Fibroblast of lung (primary cell): ENCODE measurements at regions not wholly inside any gene's neighbourhood (a gene's known extent, or its start where the extent isn't known, plus 50 kb on each side); places are given as distances from the start of the nearest gene placed in this dataset.
A peak's percentile ranks its signal among the peaks of the same experiment; 100 is the strongest.

Experiments used
- DNase-seq, 2 donors: peaks; one replicate each; pipeline versions ENCODE4 v3.0.0 to v3.0.0-alpha.2; 2010; ENCODE audit warnings: low read depth in 2 of 2
- H2AFZ ChIP-seq: 2 replicates; pipeline ENCODE4 v1.5.1; 2012; ENCODE audit warnings: low read length, control low read depth, inconsistent platforms
- H3K27ac ChIP-seq: 2 replicates; pipeline ENCODE4 v1.5.1; 2011; ENCODE audit warnings: low read length, control low read depth; ENCODE audit not compliant: insufficient read depth
- H3K27me3 ChIP-seq: 2 replicates; pipeline ENCODE4 v1.5.1; 2011; ENCODE audit warnings: mild to moderate bottlenecking, low read length; ENCODE audit not compliant: control insufficient read depth, insufficient read depth
- H3K36me3 ChIP-seq: 2 replicates; pipeline ENCODE4 v1.5.1; 2011; ENCODE audit warnings: low read length; ENCODE audit not compliant: control insufficient read depth, insufficient read depth
- H3K4me1 ChIP-seq: 2 replicates; pipeline ENCODE4 v1.5.1; 2011; ENCODE audit warnings: low read length; ENCODE audit not compliant: control insufficient read depth, insufficient read depth; ENCODE audit errors: extremely low read depth
- H3K4me2 ChIP-seq: 2 replicates; pipeline ENCODE4 v1.5.1; 2011; ENCODE audit warnings: low read length, control low read depth; ENCODE audit not compliant: insufficient read depth; ENCODE audit errors: extremely low read depth
- H3K4me3 ChIP-seq, 4 experiments: fragments of 200-600 bp in 1 of 4; sonication (generic) in 1 of 4; replicated peaks in 1 of 4; 2 replicates each; pipeline ENCODE4 v1.5.1; 2011 to 2016; ENCODE audit warnings: low read length in 4 of 4, low read depth in 3 of 4, mild to moderate bottlenecking in 3 of 4, control low read depth in 2 of 4, inconsistent platforms in 1 of 4, mixed read lengths in 1 of 4; ENCODE audit not compliant: insufficient read depth in 1 of 4; ENCODE audit errors: control extremely low read depth in 1 of 4
- H3K79me2 ChIP-seq: 2 replicates; pipeline ENCODE4 v1.5.1; 2012; ENCODE audit warnings: mild to moderate bottlenecking, low read length, inconsistent platforms; ENCODE audit not compliant: control insufficient read depth, insufficient read depth
- H3K9ac ChIP-seq: 2 replicates; pipeline ENCODE4 v1.5.1; 2011; ENCODE audit warnings: mild to moderate bottlenecking, low read length, control low read depth; ENCODE audit not compliant: insufficient read depth
- H3K9me3 ChIP-seq: 2 replicates; pipeline ENCODE4 v1.5.1; 2012; ENCODE audit warnings: low read depth, low read length; ENCODE audit not compliant: control insufficient read depth, insufficient read depth
- H4K20me1 ChIP-seq: 2 replicates; pipeline ENCODE4 v1.5.1; 2011; ENCODE audit warnings: low read length; ENCODE audit not compliant: control insufficient read depth, insufficient read depth; ENCODE audit errors: extremely low read depth
- EZH2 ChIP-seq: IDR thresholded peaks from 2 replicates; pipeline ENCODE4 v1.5.1; 2012; ENCODE audit warnings: low read length, control low read depth, mild to moderate bottlenecking; ENCODE audit errors: missing control alignments
- TF ChIP-seq, protein P1 (sequence below), 2 donors: IDR thresholded peaks in 1 of 2; conservative IDR thresholded peaks in 1 of 2; 1 replicate in 1 of 2; 2 replicates in 1 of 2; pipeline ENCODE4 v1.5.1; 2011 to 2012; ENCODE audit warnings: low read length in 2 of 2, control low read depth in 1 of 2, inconsistent platforms in 1 of 2, low read depth in 1 of 2, mild to moderate bottlenecking in 1 of 2

DNA sequence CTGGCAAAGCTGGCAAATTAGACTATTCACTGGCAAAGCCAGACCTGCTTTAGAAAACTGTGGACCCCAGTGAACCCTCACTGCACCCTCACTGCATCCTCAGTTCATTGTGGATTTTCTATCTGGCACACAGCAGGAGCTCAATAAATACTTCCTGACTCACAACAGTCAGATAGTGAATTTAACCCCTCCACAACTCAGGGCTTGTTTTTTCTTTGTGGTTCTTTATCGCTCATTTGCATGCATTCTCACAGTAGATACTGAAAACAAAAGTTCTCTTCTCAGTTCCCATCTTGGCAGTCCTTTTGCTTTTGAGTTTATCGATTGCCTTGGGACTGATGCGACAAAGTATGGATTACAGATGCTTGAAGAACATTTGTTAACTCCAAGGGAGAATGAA, 99.8 kb downstream of the ACTL7B start:
- Histone ChIP-seq H3K4me3 (no peak overlapping the region), H3K27ac (no peak overlapping the region), H2AFZ (no peak overlapping the region), H3K9ac (no peak overlapping the region), H3K27me3 (no peaks in the 10 kb centered on the region), H3K36me3 (no peaks in the 10 kb centered on the region), H3K79me2 (no peaks in the 10 kb centered on the region), H3K9me3 (no peaks in the 10 kb centered on the region), H4K20me1 (no peaks in the 10 kb centered on the region), H3K4me2 (no peak overlapping the region), H3K4me1 (no peaks in the 10 kb centered on the region)
- DNase-seq = no peak
- no peak for TF ChIP-seq EZH2
- TF ChIP-seq, protein P1, sequence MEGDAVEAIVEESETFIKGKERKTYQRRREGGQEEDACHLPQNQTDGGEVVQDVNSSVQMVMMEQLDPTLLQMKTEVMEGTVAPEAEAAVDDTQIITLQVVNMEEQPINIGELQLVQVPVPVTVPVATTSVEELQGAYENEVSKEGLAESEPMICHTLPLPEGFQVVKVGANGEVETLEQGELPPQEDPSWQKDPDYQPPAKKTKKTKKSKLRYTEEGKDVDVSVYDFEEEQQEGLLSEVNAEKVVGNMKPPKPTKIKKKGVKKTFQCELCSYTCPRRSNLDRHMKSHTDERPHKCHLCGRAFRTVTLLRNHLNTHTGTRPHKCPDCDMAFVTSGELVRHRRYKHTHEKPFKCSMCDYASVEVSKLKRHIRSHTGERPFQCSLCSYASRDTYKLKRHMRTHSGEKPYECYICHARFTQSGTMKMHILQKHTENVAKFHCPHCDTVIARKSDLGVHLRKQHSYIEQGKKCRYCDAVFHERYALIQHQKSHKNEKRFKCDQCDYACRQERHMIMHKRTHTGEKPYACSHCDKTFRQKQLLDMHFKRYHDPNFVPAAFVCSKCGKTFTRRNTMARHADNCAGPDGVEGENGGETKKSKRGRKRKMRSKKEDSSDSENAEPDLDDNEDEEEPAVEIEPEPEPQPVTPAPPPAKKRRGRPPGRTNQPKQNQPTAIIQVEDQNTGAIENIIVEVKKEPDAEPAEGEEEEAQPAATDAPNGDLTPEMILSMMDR (conservative IDR thresholded peaks at IDR 0.05 in 1 of 2, IDR thresholded peaks at IDR 0.05 in 1 of 2; ENCODE audit: low read depth in 1 of 2, low read length in 2 of 2) = no peak

DNA sequence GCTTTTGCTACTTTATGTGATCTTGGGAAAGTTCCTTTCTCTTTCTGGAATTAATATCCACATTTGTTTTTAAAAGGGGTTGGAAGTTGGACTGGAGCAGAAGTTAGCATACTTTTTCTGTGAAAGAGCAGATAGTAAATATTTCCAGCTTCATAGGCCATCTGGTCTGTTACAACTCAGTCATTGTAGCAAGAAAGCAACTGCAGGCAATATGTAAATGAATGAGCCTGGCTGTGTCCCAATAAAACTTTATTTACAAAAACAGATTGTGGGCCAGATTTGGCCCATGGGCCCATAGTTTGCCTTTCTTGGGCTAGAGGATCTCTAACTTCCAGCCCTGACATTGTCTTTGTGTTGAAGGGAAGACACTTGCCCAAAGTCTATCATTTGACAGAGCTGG, 104.4 kb downstream of the ACTL7B start:
- H3K4me1 ChIP-seq = no peaks in the 10 kb centered on the region
- no peak for TF ChIP-seq EZH2
- TF ChIP-seq, protein P1 (conservative IDR thresholded peaks at IDR 0.05 in 1 of 2, IDR thresholded peaks at IDR 0.05 in 1 of 2; ENCODE audit: low read depth in 1 of 2, low read length in 2 of 2) = no peak
- no peaks in the 10 kb centered on the region for H3K9me3 ChIP-seq
- no peak overlapping the region for H3K4me3 ChIP-seq
- H4K20me1 ChIP-seq = no peaks in the 10 kb centered on the region
- no peak overlapping the region for H3K4me2 ChIP-seq
- H2AFZ ChIP-seq = no peak overlapping the region
- no peaks in the 10 kb centered on the region for H3K79me2 ChIP-seq
- DNase-seq = peak in 1 of 2 donors; percentile 25
- no peaks in the 10 kb centered on the region for H3K27me3 ChIP-seq
- no peak overlapping the region for H3K27ac ChIP-seq
- H3K36me3 ChIP-seq = no peaks in the 10 kb centered on the region
- H3K9ac ChIP-seq = no peak overlapping the region

DNA sequence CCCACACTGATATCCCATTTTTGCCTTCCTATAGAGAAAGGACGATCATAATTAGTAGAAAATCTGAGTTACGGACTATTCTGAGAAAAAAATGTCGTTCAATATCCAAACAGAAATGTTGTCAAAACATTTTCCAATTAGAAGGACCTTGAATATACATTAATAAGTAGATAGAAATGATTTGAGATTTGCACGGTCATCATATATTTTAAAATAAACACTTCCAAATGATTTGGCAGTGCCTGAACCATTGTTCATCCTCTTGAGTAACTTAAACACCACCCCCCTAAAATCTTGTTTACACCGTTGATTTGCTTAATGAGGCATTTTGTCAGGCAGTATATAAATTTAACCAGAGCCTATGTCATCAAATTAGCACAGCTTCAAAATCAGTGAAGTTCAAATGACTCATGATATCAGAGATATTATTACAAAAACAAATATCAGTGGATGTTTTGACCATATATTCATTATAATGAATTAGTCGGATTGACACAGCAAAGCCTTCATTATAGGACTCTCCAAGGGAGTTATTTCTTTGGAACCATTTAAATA, 105.0 kb downstream of the ACTL7B start:
- no peaks in the 10 kb centered on the region for H3K36me3 ChIP-seq
- H3K79me2 ChIP-seq = no peaks in the 10 kb centered on the region
- H4K20me1 ChIP-seq = no peaks in the 10 kb centered on the region
- TF ChIP-seq EZH2 = no peak
- TF ChIP-seq, protein P1 (conservative IDR thresholded peaks at IDR 0.05 in 1 of 2, IDR thresholded peaks at IDR 0.05 in 1 of 2; ENCODE audit: low read depth in 1 of 2, low read length in 2 of 2) = no peak
- no peaks in the 10 kb centered on the region for H3K4me1 ChIP-seq
- no peak overlapping the region for H3K4me3 ChIP-seq
- no peak overlapping the region for H3K4me2 ChIP-seq
- no peak overlapping the region for H3K27ac ChIP-seq
- H3K9me3 ChIP-seq = no peaks in the 10 kb centered on the region
- H3K9ac ChIP-seq = no peak overlapping the region
- no peaks in the 10 kb centered on the region for H3K27me3 ChIP-seq
- H2AFZ ChIP-seq = no peak overlapping the region
- DNase-seq = peak in 1 of 2 donors; percentile 23
